H1 (cell line): ENCODE measurements at regions not wholly inside any gene's neighbourhood (a gene's known extent, or its start where the extent isn't known, plus 50 kb on each side); places are given as distances from the start of the nearest gene placed in this dataset.

Experiments used
- CHD7 ChIP-seq: fragments of 300-600 bp; sonication (generic); IDR thresholded peaks from 2 replicates; pipeline ENCODE4 v1.7.1; 2012; ENCODE audit warnings: low read length, moderate library complexity, mild to moderate bottlenecking, inconsistent platforms; ENCODE audit not compliant: insufficient replicate concordance

DNA sequence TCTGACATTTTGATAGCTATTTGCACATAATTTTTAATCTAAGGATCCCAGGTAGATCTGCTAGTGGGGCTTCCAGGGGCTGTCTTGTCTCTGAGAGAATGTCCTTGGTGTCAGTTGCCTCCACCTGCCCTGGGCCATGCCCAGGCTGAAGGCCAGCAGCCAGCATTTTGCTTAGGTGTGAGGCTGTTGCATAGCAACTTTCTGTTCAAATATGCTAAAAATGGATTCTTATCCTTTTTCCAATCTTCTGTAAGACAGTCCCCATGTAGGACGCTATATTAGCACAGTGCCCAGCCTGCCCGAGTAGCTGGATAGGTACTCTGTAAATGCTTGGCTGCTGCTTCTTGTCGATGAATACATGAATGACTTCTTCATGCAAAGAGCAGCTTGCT lies 62.5 kb upstream of the CITED2 start (continued):
- TF ChIP-seq CHD7 = no peak
